GM19043 (cell line): ENCODE measurements at regions not wholly inside any gene's neighbourhood (a gene's known extent, or its start where the extent isn't known, plus 50 kb on each side); places are given as distances from the start of the nearest gene placed in this dataset.

ENCODE experiments used
- ATAC-seq: cut with Tn5 transposase; IDR thresholded peaks from one replicate; pipeline ENCODE4 v1.9.1; 2021; ENCODE audit warnings: low read depth; ENCODE audit not compliant: unreplicated experiment

- ATAC-seq: no peak
Measured at GRCh38 chr13:44198826-44199225, 174.8 kb upstream of the SERP2 start.

- ATAC-seq: no peak
Measured at GRCh38 chr13:44199627-44200207, 173.9 kb upstream of the SERP2 start.

- no peak for ATAC-seq
Measured at GRCh38 chr13:44206434-44206833, 167.2 kb upstream of the SERP2 start.

GRCh38 chr13:44207476-44207875 is 166.1 kb upstream of the SERP2 start:
- ATAC-seq: no peak

- no peak for ATAC-seq
Measured at GRCh38 chr13:44210525-44210924, 163.1 kb upstream of the SERP2 start.

GRCh38 chr13:44211286-44211685 is 162.3 kb upstream of the SERP2 start:
- no peak for ATAC-seq

GRCh38 chr13:44211704-44212346 is 161.8 kb upstream of the SERP2 start:
- no peak for ATAC-seq

- ATAC-seq: no peak
Measured at GRCh38 chr13:44212633-44213396, 160.8 kb upstream of the SERP2 start.

GRCh38 chr13:44218501-44219240 is 155.0 kb upstream of the SERP2 start:
- ATAC-seq: no peak

- ATAC-seq: no peak
Measured at GRCh38 chr13:44219577-44220548, 153.8 kb upstream of the SERP2 start.

- no peak for ATAC-seq
Measured at GRCh38 chr13:44220948-44221347, 152.7 kb upstream of the SERP2 start.

- ATAC-seq: no peak
Measured at GRCh38 chr13:44221657-44222056, 152.0 kb upstream of the SERP2 start.

GRCh38 chr13:44223770-44224444 is 149.7 kb upstream of the SERP2 start:
- no peak for ATAC-seq

- no peak for ATAC-seq
Measured at GRCh38 chr13:44224450-44225149, 149.0 kb upstream of the SERP2 start.

GRCh38 chr13:44229371-44230030 is 144.1 kb upstream of the SERP2 start:
- ATAC-seq: no peak

- no peak for ATAC-seq
Measured at GRCh38 chr13:44230071-44230470, 143.6 kb upstream of the SERP2 start.

- no peak for ATAC-seq
Measured at GRCh38 chr13:44230736-44231135, 142.9 kb upstream of the SERP2 start.

GRCh38 chr13:44231786-44232516 is 141.7 kb upstream of the SERP2 start:
- no peak for ATAC-seq
